ENCODE measurements at regions not wholly inside any gene's neighbourhood (a gene's known extent, or its start where the extent isn't known, plus 50 kb on each side); places are given as distances from the start of the nearest gene placed in this dataset.

- FAIRE-seq (no peak), DNase-seq (ENCODE audit: insufficient read length, low spot score) (no peak)
- TF ChIP-seq TAF1 (IDR thresholded peaks at IDR 0.05; ENCODE audit: low read depth, low read length): no peak
- TF ChIP-seq SPI1 (IDR thresholded peaks at IDR 0.05; ENCODE audit: low read depth, low read length): peak; percentile 53
Observed at GRCh38 chr7:18225067-18225466, 197.4 kb upstream of the PRPS1L1 start.

GRCh38 chr7:18226598-18226997, 199.0 kb upstream of the PRPS1L1 start:
- no peak for TF ChIP-seq TAF1 (IDR thresholded peaks at IDR 0.05; ENCODE audit: low read depth, low read length)
- no peak for TF ChIP-seq PAX5 (IDR thresholded peaks at IDR 0.05; ENCODE audit: insufficient read depth, low read length, severe bottlenecking)
- TF ChIP-seq POLR2A (IDR thresholded peaks at IDR 0.05; ENCODE audit: low read depth, low read length): no peak
- TF ChIP-seq POLR2AphosphoS5 (IDR thresholded peaks at IDR 0.05; ENCODE audit: low read depth, low read length): no peak
- TF ChIP-seq POU2F2 (IDR thresholded peaks at IDR 0.05; ENCODE audit: low read depth, low read length): no peak
- no peak for TF ChIP-seq SPI1 (IDR thresholded peaks at IDR 0.05; ENCODE audit: low read depth, low read length)
- FAIRE-seq (no peak), DNase-seq (ENCODE audit: insufficient read length, low spot score) (no peak)

DNA sequence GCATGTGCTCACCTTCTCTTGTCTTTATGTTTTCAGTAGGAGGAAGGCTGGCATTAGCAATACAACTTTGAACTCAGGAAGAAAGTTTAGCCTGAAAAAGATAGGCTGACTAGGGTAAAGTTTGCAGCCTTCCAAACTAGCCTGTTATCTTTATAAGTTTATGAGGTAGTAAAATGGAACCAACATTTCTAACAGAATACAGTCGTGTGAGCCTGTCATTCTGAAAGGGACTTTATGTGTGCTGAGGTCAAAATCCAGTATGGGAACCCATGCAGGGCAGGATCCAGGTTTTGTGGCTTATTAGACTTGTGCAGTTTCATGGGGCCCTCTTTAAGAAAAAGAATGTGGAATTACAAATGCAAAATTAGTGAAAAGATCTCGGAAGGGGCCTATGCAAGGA, 201.0 kb upstream of the PRPS1L1 start:
- DNase-seq (ENCODE audit: insufficient read length, low spot score) (no peak), FAIRE-seq (no peak)
- TF ChIP-seq PAX5 (IDR thresholded peaks at IDR 0.05; ENCODE audit: insufficient read depth, low read length, severe bottlenecking) (no peak), TAF1 (IDR thresholded peaks at IDR 0.05; ENCODE audit: low read depth, low read length) (no peak), POU2F2 (IDR thresholded peaks at IDR 0.05; ENCODE audit: low read depth, low read length) (no peak)

DNA sequence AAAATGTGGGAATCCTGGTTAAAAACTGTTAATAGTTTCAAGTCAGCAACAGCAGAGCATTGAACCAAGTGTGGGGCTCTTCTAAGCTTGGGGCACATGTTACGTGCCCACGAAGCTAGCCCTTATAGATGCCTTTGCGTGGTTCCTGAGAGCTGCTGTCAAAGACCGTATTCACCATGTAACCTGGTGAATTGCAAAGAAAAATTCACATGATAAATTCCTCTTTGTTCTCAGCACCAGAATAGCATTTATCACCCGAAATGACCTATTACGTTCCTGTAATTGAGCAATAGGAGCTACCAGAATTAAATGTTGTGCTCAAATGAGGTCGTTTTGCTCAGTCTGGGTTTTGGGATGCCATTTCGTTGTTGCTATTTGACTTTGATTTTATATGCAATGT, 202.6 kb upstream of the PRPS1L1 start:
- FAIRE-seq: no peak
- no peak for TF ChIP-seq SPI1 (IDR thresholded peaks at IDR 0.05; ENCODE audit: low read depth, low read length)
- no peak for DNase-seq (ENCODE audit: insufficient read length, low spot score)

- DNase-seq (ENCODE audit: insufficient read length, low spot score) (no peak), FAIRE-seq (no peak)
- no peak for TF ChIP-seq TAF1 (IDR thresholded peaks at IDR 0.05; ENCODE audit: low read depth, low read length)
- no peak for TF ChIP-seq POU2F2 (IDR thresholded peaks at IDR 0.05; ENCODE audit: low read depth, low read length)
- no peak for TF ChIP-seq POLR2A (IDR thresholded peaks at IDR 0.05; ENCODE audit: low read depth, low read length)
- TF ChIP-seq POLR2AphosphoS5 (IDR thresholded peaks at IDR 0.05; ENCODE audit: low read depth, low read length): no peak
- no peak for TF ChIP-seq SPI1 (IDR thresholded peaks at IDR 0.05; ENCODE audit: low read depth, low read length)
- TF ChIP-seq PAX5 (IDR thresholded peaks at IDR 0.05; ENCODE audit: insufficient read depth, low read length, severe bottlenecking): no peak
Observed at GRCh38 chr7:18231854-18232253, 204.2 kb upstream of the PRPS1L1 start.

DNA sequence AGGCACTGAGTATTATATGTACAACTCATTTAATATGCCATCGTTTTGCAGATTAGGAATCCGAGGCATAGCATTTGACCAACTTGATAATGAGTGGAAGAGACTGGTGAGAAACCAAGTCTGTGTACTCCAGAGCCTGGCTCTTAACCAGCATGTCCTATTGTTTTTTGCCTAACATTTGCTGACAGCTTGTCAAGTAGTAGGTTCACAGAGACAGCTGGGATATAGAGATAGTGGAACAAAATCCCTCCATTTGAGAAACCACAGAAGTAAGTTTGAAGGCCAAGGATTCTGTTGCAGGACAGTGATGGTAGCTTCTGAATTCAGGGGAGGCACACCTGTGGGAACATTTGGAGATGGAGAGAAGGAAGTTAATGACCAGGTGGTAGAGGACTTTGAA, 206.9 kb upstream of the PRPS1L1 start:
- no peak for FAIRE-seq

DNA sequence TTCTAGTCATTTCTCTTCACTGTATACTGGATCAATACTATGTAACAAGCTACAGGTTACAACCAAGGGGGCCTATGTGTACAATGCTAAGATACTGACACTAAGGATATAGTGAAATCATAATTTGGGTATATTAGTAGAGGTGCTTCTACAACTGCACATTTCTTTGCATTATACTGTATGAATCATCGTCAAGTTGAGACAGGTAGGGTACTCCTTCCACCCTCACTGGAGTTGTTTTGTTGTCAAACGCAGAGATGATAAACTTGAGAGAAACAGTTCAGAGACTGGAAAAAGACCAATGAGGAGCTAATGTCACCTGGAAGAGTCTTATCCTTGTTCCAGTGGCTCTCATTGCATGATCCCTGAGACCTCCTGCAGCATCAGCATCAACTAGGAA, 208.2 kb upstream of the PRPS1L1 start:
- no peak for DNase-seq (ENCODE audit: insufficient read length, low spot score)
- FAIRE-seq: no peak
- TF ChIP-seq SPI1 (IDR thresholded peaks at IDR 0.05; ENCODE audit: low read depth, low read length): no peak
- TF ChIP-seq POU2F2 (IDR thresholded peaks at IDR 0.05; ENCODE audit: low read depth, low read length): no peak

More for the DNA sequence above, 206.9 kb upstream of the PRPS1L1 start:
- no peak for DNase-seq (ENCODE audit: insufficient read length, low spot score)
- TF ChIP-seq POLR2A (IDR thresholded peaks at IDR 0.05; ENCODE audit: low read depth, low read length) (no peak), TAF1 (IDR thresholded peaks at IDR 0.05; ENCODE audit: low read depth, low read length) (no peak)

DNA sequence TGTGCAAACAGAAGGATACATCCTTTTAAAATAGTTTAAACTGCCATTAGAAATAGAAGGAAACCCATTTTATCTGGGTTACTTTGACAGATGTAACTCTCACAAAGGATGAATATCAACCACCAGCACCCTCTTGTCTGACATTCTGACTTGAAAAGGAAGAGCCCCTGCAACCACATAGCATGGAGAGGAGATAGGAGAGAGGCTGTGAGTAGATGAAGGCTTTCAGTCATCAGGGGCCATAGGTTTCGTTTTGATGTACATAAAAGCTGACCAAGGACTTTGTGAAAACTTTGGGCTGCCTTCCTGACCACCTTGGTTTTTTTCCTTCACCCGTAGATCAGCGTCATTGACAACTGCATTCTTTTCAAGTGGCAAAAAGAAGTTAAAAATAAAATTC, 211.6 kb upstream of the PRPS1L1 start:
- DNase-seq (ENCODE audit: insufficient read length, low spot score): no peak
- TF ChIP-seq POU2F2 (IDR thresholded peaks at IDR 0.05; ENCODE audit: low read depth, low read length) (no peak), PAX5 (IDR thresholded peaks at IDR 0.05; ENCODE audit: insufficient read depth, low read length, severe bottlenecking) (no peak), TAF1 (IDR thresholded peaks at IDR 0.05; ENCODE audit: low read depth, low read length) (no peak), SPI1 (IDR thresholded peaks at IDR 0.05; ENCODE audit: low read depth, low read length) (no peak), POLR2A (IDR thresholded peaks at IDR 0.05; ENCODE audit: low read depth, low read length) (no peak)
- no peak for FAIRE-seq

- FAIRE-seq (no peak), DNase-seq (ENCODE audit: insufficient read length, low spot score) (no peak)
- TF ChIP-seq SPI1 (IDR thresholded peaks at IDR 0.05; ENCODE audit: low read depth, low read length) (no peak), POLR2AphosphoS5 (IDR thresholded peaks at IDR 0.05; ENCODE audit: low read depth, low read length) (no peak), PAX5 (IDR thresholded peaks at IDR 0.05; ENCODE audit: insufficient read depth, low read length, severe bottlenecking) (no peak), POU2F2 (IDR thresholded peaks at IDR 0.05; ENCODE audit: low read depth, low read length) (no peak), POLR2A (IDR thresholded peaks at IDR 0.05; ENCODE audit: low read depth, low read length) (no peak), TAF1 (IDR thresholded peaks at IDR 0.05; ENCODE audit: low read depth, low read length) (no peak)
Observed at GRCh38 chr7:18241543-18242231, 214.0 kb upstream of the PRPS1L1 start.

- FAIRE-seq: no peak
- no peak for DNase-seq (ENCODE audit: insufficient read length, low spot score)
- TF ChIP-seq PAX5 (IDR thresholded peaks at IDR 0.05; ENCODE audit: insufficient read depth, low read length, severe bottlenecking) (no peak), POU2F2 (IDR thresholded peaks at IDR 0.05; ENCODE audit: low read depth, low read length) (no peak), SPI1 (IDR thresholded peaks at IDR 0.05; ENCODE audit: low read depth, low read length) (no peak), POLR2A (IDR thresholded peaks at IDR 0.05; ENCODE audit: low read depth, low read length) (no peak), POLR2AphosphoS5 (IDR thresholded peaks at IDR 0.05; ENCODE audit: low read depth, low read length) (no peak), TAF1 (IDR thresholded peaks at IDR 0.05; ENCODE audit: low read depth, low read length) (no peak)
Observed at GRCh38 chr7:18243731-18244130, 216.1 kb upstream of the PRPS1L1 start.

DNA sequence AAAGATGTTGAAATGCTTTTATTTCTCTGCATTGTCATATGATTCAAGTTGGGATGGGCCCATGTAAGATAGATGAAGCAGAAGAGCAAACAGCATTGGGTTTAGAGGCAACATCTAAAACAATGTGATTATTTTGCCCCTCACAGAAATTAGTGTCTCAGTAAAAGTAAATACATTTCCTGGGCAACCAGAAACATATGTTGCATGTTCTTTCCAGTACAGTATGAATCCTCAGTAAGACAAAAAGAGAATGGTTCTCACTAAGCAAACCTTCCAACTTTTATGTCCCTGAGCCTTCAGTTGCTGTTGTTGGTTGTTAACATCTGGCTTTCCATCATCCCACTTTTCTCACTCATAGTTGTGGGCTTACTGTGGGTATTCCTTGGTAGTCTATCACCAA, 222.5 kb upstream of the PRPS1L1 start:
- no peak for FAIRE-seq
- TF ChIP-seq POU2F2 (IDR thresholded peaks at IDR 0.05; ENCODE audit: low read depth, low read length) (no peak), POLR2AphosphoS5 (IDR thresholded peaks at IDR 0.05; ENCODE audit: low read depth, low read length) (no peak), POLR2A (IDR thresholded peaks at IDR 0.05; ENCODE audit: low read depth, low read length) (no peak), SPI1 (IDR thresholded peaks at IDR 0.05; ENCODE audit: low read depth, low read length) (no peak), PAX5 (IDR thresholded peaks at IDR 0.05; ENCODE audit: insufficient read depth, low read length, severe bottlenecking) (no peak), TAF1 (IDR thresholded peaks at IDR 0.05; ENCODE audit: low read depth, low read length) (no peak)
- DNase-seq (ENCODE audit: insufficient read length, low spot score): no peak

Data from GM12891 (cell line).